ENCODE measurements at regions not wholly inside any gene's neighbourhood (a gene's known extent, or its start where the extent isn't known, plus 50 kb on each side); places are given as distances from the start of the nearest gene placed in this dataset.

DNA sequence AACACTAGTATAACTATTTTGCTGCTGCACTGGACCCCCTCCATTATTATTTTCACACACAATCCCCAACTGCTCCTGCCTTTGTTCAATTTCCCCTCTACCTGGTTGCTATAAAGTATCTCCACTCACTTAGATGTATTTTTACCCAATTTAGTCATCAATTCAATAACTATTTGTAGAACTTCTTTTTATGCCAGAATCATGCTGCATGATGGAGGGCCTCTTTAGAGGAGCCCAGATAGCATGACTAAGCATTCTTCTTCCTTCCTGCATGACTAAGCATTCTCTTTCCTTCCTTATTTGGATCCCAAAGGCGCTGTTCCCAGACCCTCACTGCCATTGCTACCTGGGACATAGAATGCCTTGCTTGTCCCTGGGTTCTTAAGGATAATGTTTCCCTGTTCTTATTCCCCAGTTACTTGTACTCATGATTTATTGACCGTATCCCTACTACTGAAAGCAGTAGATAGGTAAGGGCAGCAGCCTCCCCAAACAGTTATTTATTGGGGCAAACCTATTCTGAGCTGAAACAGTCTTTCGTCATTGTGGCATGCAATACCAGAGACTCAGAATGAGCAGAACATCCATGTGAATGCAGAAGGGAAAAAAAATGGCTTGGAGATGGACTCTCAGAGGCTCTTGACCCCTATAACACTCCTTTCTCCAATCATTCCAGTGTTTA lies 89.3 kb upstream of the AKT3 start:
- Mint-ChIP-seq H3K4me1 (no peaks in the 10 kb centered on the region), H3K27ac (no peak overlapping the region), H3K36me3 (peaks cover 5% of the 10 kb centered on the region), H3K4me3 (no peak overlapping the region), H3K9me3 (peaks cover 4% of the 10 kb centered on the region), H3K27me3 (peaks cover 20% of the 10 kb centered on the region)
- DNase-seq (ENCODE audit: low spot score in 2 of 2) = no peak
- ATAC-seq (ENCODE audit: low read depth) = no peak

GRCh38 chr1:243938208-243938607 lies 88.2 kb upstream of the AKT3 start:
- Mint-ChIP-seq H3K4me1 (no peaks in the 10 kb centered on the region), H3K27ac (no peak overlapping the region), H3K36me3 (peaks cover 5% of the 10 kb centered on the region), H3K4me3 (no peak overlapping the region), H3K9me3 (peaks cover 5% of the 10 kb centered on the region), H3K27me3 (peaks cover 22% of the 10 kb centered on the region)
- no peak for DNase-seq (ENCODE audit: low spot score in 2 of 2)
- no peak for ATAC-seq (ENCODE audit: low read depth)

DNA sequence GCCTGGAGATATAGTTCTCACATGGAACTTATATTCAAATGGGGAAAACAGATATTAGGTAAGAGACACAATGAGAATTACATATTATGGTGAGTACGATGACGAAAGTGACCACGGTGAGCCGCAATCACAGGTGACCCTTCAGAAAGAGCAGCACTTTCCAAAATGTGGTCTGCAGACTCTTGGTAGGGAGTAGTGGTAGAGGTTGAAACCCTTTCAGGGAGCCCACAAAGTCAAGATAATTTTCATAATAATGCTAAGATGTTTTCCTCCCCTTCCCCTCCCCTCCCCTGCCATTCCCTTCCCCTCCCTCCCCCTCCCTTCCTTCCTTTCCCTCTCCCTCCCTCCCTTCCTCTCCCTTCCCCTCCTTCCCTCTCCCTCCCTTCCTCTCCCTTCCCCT lies 83.5 kb upstream of the AKT3 start:
- H3K4me1 Mint-ChIP-seq = no peaks in the 10 kb centered on the region
- no peak for DNase-seq (ENCODE audit: low spot score in 2 of 2)
- H3K36me3 Mint-ChIP-seq = peaks cover 5% of the 10 kb centered on the region

DNA sequence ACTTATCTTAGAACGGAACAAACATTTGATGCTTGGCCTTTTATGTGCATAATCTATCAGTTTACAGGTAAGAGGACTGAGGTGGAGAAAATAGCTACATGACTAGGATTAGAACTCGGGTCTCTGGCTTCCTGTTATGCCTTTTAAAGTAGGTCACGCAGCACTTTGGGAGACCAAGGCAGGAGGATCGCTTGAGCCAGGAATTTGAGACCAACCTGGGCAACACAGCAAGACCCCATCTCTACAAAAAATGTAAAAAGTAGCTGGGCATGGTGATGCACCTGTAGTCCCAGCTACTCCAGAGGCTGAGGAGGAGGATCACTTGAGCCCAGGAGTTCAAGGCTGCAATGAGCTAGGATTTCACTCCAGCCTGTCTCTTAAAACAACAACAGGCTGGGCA lies 81.9 kb upstream of the AKT3 start:
- no peak for ATAC-seq (ENCODE audit: low read depth)

More for the DNA sequence above, 83.5 kb upstream of the AKT3 start:
- Mint-ChIP-seq H3K27ac (no peak overlapping the region), H3K4me3 (no peak overlapping the region), H3K9me3 (peaks cover 5% of the 10 kb centered on the region), H3K27me3 (peaks cover 15% of the 10 kb centered on the region)
- ATAC-seq (ENCODE audit: low read depth) = no peak

GRCh38 chr1:243930822-243931671 lies 81.0 kb upstream of the AKT3 start:
- Mint-ChIP-seq H3K4me1 (no peaks in the 10 kb centered on the region), H3K36me3 (peaks cover 5% of the 10 kb centered on the region), H3K9me3 (peaks cover 5% of the 10 kb centered on the region), H3K27ac (no peak overlapping the region), H3K4me3 (no peak overlapping the region), H3K27me3 (peaks cover 13% of the 10 kb centered on the region)
- DNase-seq (ENCODE audit: low spot score in 2 of 2) (no peak), ATAC-seq (ENCODE audit: low read depth) (no peak)

More for the DNA sequence above, 81.9 kb upstream of the AKT3 start:
- Mint-ChIP-seq H3K27ac (no peak overlapping the region), H3K36me3 (peaks cover 5% of the 10 kb centered on the region), H3K4me3 (no peak overlapping the region), H3K27me3 (peaks cover 15% of the 10 kb centered on the region), H3K9me3 (peaks cover 5% of the 10 kb centered on the region), H3K4me1 (no peaks in the 10 kb centered on the region)
- DNase-seq (ENCODE audit: low spot score in 2 of 2) = no peak

DNA sequence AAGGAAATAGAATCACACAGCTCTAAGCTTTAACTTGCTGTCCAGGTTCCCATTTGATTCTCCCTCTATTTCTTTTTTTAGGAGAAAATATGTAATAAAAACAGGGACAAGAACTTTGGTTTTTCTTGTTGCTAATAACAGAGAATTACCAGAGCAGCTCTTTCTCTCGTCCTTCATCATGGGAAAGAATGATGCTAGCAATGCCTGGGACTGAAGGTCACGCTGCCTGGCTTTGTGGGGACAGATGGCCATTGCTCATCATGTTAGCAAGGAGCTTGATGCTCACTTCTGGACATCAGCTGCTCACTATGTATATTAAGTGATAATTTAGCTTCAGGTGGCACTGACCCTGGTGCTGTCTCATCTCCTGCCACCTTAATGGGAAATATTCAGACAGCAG lies 77.3 kb upstream of the AKT3 start:
- Mint-ChIP-seq H3K36me3 (no peaks in the 10 kb centered on the region), H3K4me1 (no peaks in the 10 kb centered on the region), H3K4me3 (no peak overlapping the region), H3K9me3 (no peaks in the 10 kb centered on the region), H3K27me3 (peaks cover 10% of the 10 kb centered on the region), H3K27ac (no peak overlapping the region)
- no peak for DNase-seq (ENCODE audit: low spot score in 2 of 2)
- no peak for ATAC-seq (ENCODE audit: low read depth)

- H3K4me1 Mint-ChIP-seq = no peaks in the 10 kb centered on the region
Observed at GRCh38 chr1:243926803-243927245, 76.8 kb upstream of the AKT3 start.

GRCh38 chr1:243926299-243926698 lies 76.3 kb upstream of the AKT3 start:
- H3K4me1 Mint-ChIP-seq = no peaks in the 10 kb centered on the region
- no peaks in the 10 kb centered on the region for H3K36me3 Mint-ChIP-seq
- no peaks in the 10 kb centered on the region for H3K9me3 Mint-ChIP-seq
- H3K4me3 Mint-ChIP-seq = no peak overlapping the region
- H3K27me3 Mint-ChIP-seq = peaks cover 10% of the 10 kb centered on the region
- no peak overlapping the region for H3K27ac Mint-ChIP-seq
- ATAC-seq (ENCODE audit: low read depth) (no peak), DNase-seq (ENCODE audit: low spot score in 2 of 2) (no peak)

More at GRCh38 chr1:243926803-243927245, 76.8 kb upstream of the AKT3 start:
- H3K27me3 Mint-ChIP-seq = peaks cover 10% of the 10 kb centered on the region
- DNase-seq (ENCODE audit: low spot score in 2 of 2) = no peak
- H3K4me3 Mint-ChIP-seq = no peak overlapping the region
- H3K27ac Mint-ChIP-seq = no peak overlapping the region
- H3K9me3 Mint-ChIP-seq = no peaks in the 10 kb centered on the region
- no peak for ATAC-seq (ENCODE audit: low read depth)
- no peaks in the 10 kb centered on the region for H3K36me3 Mint-ChIP-seq

GRCh38 chr1:243924588-243925349 lies 74.7 kb upstream of the AKT3 start:
- Mint-ChIP-seq H3K4me3 (no peak overlapping the region), H3K27me3 (peaks cover 7% of the 10 kb centered on the region), H3K4me1 (no peaks in the 10 kb centered on the region), H3K36me3 (no peaks in the 10 kb centered on the region), H3K9me3 (no peaks in the 10 kb centered on the region), H3K27ac (no peak overlapping the region)
- no peak for DNase-seq (ENCODE audit: low spot score in 2 of 2)
- no peak for ATAC-seq (ENCODE audit: low read depth)

- Mint-ChIP-seq H3K27me3 (peaks cover 7% of the 10 kb centered on the region), H3K27ac (no peak overlapping the region), H3K4me3 (no peak overlapping the region), H3K36me3 (no peaks in the 10 kb centered on the region), H3K4me1 (no peaks in the 10 kb centered on the region), H3K9me3 (no peaks in the 10 kb centered on the region)
- DNase-seq (ENCODE audit: low spot score in 2 of 2) = no peak
- no peak for ATAC-seq (ENCODE audit: low read depth)
Observed at GRCh38 chr1:243924188-243924587, 74.1 kb upstream of the AKT3 start.

GRCh38 chr1:243923292-243924171 lies 73.5 kb upstream of the AKT3 start:
- Mint-ChIP-seq H3K4me1 (no peaks in the 10 kb centered on the region), H3K4me3 (no peak overlapping the region), H3K27ac (no peak overlapping the region), H3K36me3 (no peaks in the 10 kb centered on the region), H3K27me3 (peaks cover 7% of the 10 kb centered on the region), H3K9me3 (no peaks in the 10 kb centered on the region)
- ATAC-seq (ENCODE audit: low read depth) = no peak
- no peak for DNase-seq (ENCODE audit: low spot score in 2 of 2)

GRCh38 chr1:243921111-243921510 lies 71.1 kb upstream of the AKT3 start:
- ATAC-seq (ENCODE audit: low read depth) (no peak), DNase-seq (ENCODE audit: low spot score in 2 of 2) (no peak)
- Mint-ChIP-seq H3K4me1 (peaks cover 15% of the 10 kb centered on the region), H3K36me3 (no peaks in the 10 kb centered on the region), H3K27me3 (peaks cover 21% of the 10 kb centered on the region), H3K9me3 (no peaks in the 10 kb centered on the region), H3K27ac (no peak overlapping the region), H3K4me3 (no peak overlapping the region)

GRCh38 chr1:243917863-243918565 lies 68.0 kb upstream of the AKT3 start:
- Mint-ChIP-seq H3K9me3 (no peaks in the 10 kb centered on the region), H3K36me3 (no peaks in the 10 kb centered on the region), H3K4me3 (peak overlapping the region; percentile 79), H3K27me3 (peaks cover 20% of the 10 kb centered on the region), H3K4me1 (peaks cover 15% of the 10 kb centered on the region), H3K27ac (no peak overlapping the region)
- ATAC-seq (ENCODE audit: low read depth) (peak; percentile 29), DNase-seq (ENCODE audit: low spot score in 2 of 2) (no peak)
